AG08396 (cell line): ENCODE measurements at regions not wholly inside any gene's neighbourhood (a gene's known extent, or its start where the extent isn't known, plus 50 kb on each side); places are given as distances from the start of the nearest gene placed in this dataset.
"Not testable (repeated sequence)": the region's sequence is repeated elsewhere in the genome, so short reads cannot be mapped to it uniquely, and the experiment has no call there.

Experiments used
- DNase-seq: peaks from one replicate; pipeline ENCODE4 v3.0.0; 2012; ENCODE audit warnings: low spot score, mixed read lengths

GRCh38 chr17:43315858-43316521 is 82.2 kb upstream of the RNU2-1 start:
- DNase-seq: no peak

GRCh38 chr17:43315369-43315768 is 81.6 kb upstream of the RNU2-1 start:
- DNase-seq: no peak

GRCh38 chr17:43314611-43315011 is 80.8 kb upstream of the RNU2-1 start:
- no peak for DNase-seq

- no peak for DNase-seq
Measured at GRCh38 chr17:43312011-43312410, 78.2 kb upstream of the RNU2-1 start.

GRCh38 chr17:43309505-43310332 is 75.9 kb upstream of the RNU2-1 start:
- DNase-seq: no peak

- DNase-seq: no peak
Measured at GRCh38 chr17:43308999-43309398, 75.2 kb upstream of the RNU2-1 start.

- DNase-seq: not testable (repeated sequence)
Measured at GRCh38 chr17:43304792-43305191, 71.0 kb upstream of the RNU2-1 start.

GRCh38 chr17:43303049-43303448 is 69.3 kb upstream of the RNU2-1 start:
- DNase-seq: not testable (repeated sequence)

- DNase-seq: not testable (repeated sequence)
Measured at GRCh38 chr17:43299300-43300076, 65.7 kb upstream of the RNU2-1 start.

- not testable (repeated sequence) for DNase-seq
Measured at GRCh38 chr17:43289670-43290069, 55.9 kb upstream of the RNU2-1 start.

- not testable (repeated sequence) for DNase-seq
Measured at GRCh38 chr17:43283606-43284005, 49.8 kb upstream of the RNU2-1 start.
